IMR-90 (cell line): ENCODE measurements at regions not wholly inside any gene's neighbourhood (a gene's known extent, or its start where the extent isn't known, plus 50 kb on each side); places are given as distances from the start of the nearest gene placed in this dataset.

Experiments
- ATAC-seq: fragments of 200-7000 bp; cut with Tn5 transposase; 2 replicates; pipeline ENCODE4 v1.9.1; 2020; ENCODE audit warnings: low read depth, mild to moderate bottlenecking, moderate library complexity
- BruUV-seq: library from RNA; stranded (reverse); fragments of 400-500 nt; replicated peaks from 2 replicates; lab custom pipeline; 2021; lab: Mats Ljungman, UMichigan
- CTCF ChIA-PET: fragments of 300-600 bp; formaldehyde crosslinking; extraction: SDS; loops from one replicate; lab custom pipeline; 2021; ENCODE audit warnings: antibody characterized with exemption; lab: Yijun Ruan, JAX
- POLR2A ChIA-PET: fragments of 300-600 bp; sonication (Branson Sonifier 250); formaldehyde crosslinking; loops from one replicate; lab custom pipeline; 2022; ENCODE audit warnings: antibody characterized with exemption; ENCODE audit not compliant: unreplicated experiment; lab: Charles Lee
- DNase-seq: peaks from one replicate; pipeline ENCODE4 v3.0.0; 2013
- H2AFZ ChIP-seq: replicated peaks from 2 replicates; pipeline ENCODE3; 2013; ENCODE audit warnings: low read length, mild to moderate bottlenecking; ENCODE audit not compliant: poor library complexity
- H2AK5ac ChIP-seq: 2 replicates; pipeline ENCODE4 v1.6.1; 2013; ENCODE audit warnings: low read depth, low read length, inconsistent platforms
- H2AK9ac ChIP-seq: replicated peaks from 2 replicates; pipeline ENCODE3; 2013; ENCODE audit warnings: mild to moderate bottlenecking, low read depth, low read length, moderate library complexity; ENCODE audit not compliant: poor library complexity
- H2BK120ac ChIP-seq: 2 replicates; pipeline ENCODE4 v1.6.1; 2013; ENCODE audit warnings: low read depth, low read length, inconsistent platforms
- H2BK15ac ChIP-seq: 3 replicates; pipeline ENCODE4 v1.6.1; 2013; ENCODE audit warnings: low read depth, low read length, inconsistent platforms
- H2BK20ac ChIP-seq: 2 replicates; pipeline ENCODE4 v1.6.1; 2013; ENCODE audit warnings: low read depth, mild to moderate bottlenecking, inconsistent platforms, low read length, moderate library complexity
- H2BK5ac ChIP-seq: 2 replicates; pipeline ENCODE4 v1.6.1; 2013; ENCODE audit warnings: mild to moderate bottlenecking, low read depth, low read length, inconsistent platforms; ENCODE audit not compliant: poor library complexity, severe bottlenecking
- H3K14ac ChIP-seq: replicated peaks from 2 replicates; pipeline ENCODE4 v1.6.1; 2013; ENCODE audit warnings: low read depth, low read length, inconsistent platforms
- H3K18ac ChIP-seq: 2 replicates; pipeline ENCODE4 v1.6.1; 2013; ENCODE audit warnings: low read depth, low read length, control low read depth
- H3K23ac ChIP-seq: 2 replicates; pipeline ENCODE4 v1.6.1; 2013; ENCODE audit warnings: low read depth, low read length, inconsistent platforms
- H3K27ac ChIP-seq: 2 replicates; pipeline ENCODE4 v1.5.1; 2013; ENCODE audit warnings: mild to moderate bottlenecking, control low read depth, low read length; ENCODE audit not compliant: insufficient read depth
- H3K27me3 ChIP-seq: 2 replicates; pipeline ENCODE4 v1.6.1; 2013; ENCODE audit warnings: low read length; ENCODE audit not compliant: control insufficient read depth, insufficient read depth
- H3K36me3 ChIP-seq: 2 replicates; pipeline ENCODE4 v1.6.1; 2013; ENCODE audit warnings: low read length, mixed read lengths; ENCODE audit not compliant: control insufficient read depth, insufficient read depth
- H3K4ac ChIP-seq: 2 replicates; pipeline ENCODE4 v1.6.1; 2013; ENCODE audit warnings: low read depth, low read length, inconsistent platforms
- H3K4me1 ChIP-seq: 2 replicates; pipeline ENCODE4 v1.6.1; 2013; ENCODE audit warnings: low read length, mixed read lengths; ENCODE audit not compliant: control insufficient read depth, insufficient read depth
- H3K4me2 ChIP-seq: 2 replicates; pipeline ENCODE4 v1.6.1; 2013; ENCODE audit warnings: low read depth, mild to moderate bottlenecking, control low read depth, low read length, moderate library complexity
- H3K4me3 ChIP-seq: 2 replicates; pipeline ENCODE4 v1.5.1; 2013; ENCODE audit warnings: low read depth, mild to moderate bottlenecking, control low read depth, low read length, moderate library complexity; ENCODE audit not compliant: insufficient read depth
- H3K56ac ChIP-seq: 2 replicates; pipeline ENCODE4 v1.6.1; 2013; ENCODE audit warnings: low read length, inconsistent platforms; ENCODE audit not compliant: insufficient read depth; ENCODE audit errors: extremely low read depth
- H3K79me1 ChIP-seq, 2 experiments: 2 replicates each; pipeline ENCODE4 v1.6.1; 2013; ENCODE audit warnings: low read length in 2 of 2, inconsistent platforms in 1 of 2, low read depth in 1 of 2
- H3K9ac ChIP-seq: 2 replicates; pipeline ENCODE4 v1.6.1; 2013; ENCODE audit warnings: low read depth, low read length, control low read depth
- H3K9me1 ChIP-seq: 2 replicates; pipeline ENCODE4 v1.6.1; 2013; ENCODE audit warnings: low read length, inconsistent platforms; ENCODE audit not compliant: insufficient read depth
- H3K9me3 ChIP-seq: 2 replicates; pipeline ENCODE4 v1.6.1; 2013; ENCODE audit warnings: low read length; ENCODE audit not compliant: control insufficient read depth, insufficient read depth
- H4K20me1 ChIP-seq: 2 replicates; pipeline ENCODE4 v1.6.1; 2013; ENCODE audit warnings: low read length, inconsistent platforms; ENCODE audit not compliant: insufficient read depth
- H4K5ac ChIP-seq: 2 replicates; pipeline ENCODE4 v1.6.1; 2013; ENCODE audit warnings: mild to moderate bottlenecking, low read depth, low read length, control low read depth
- H4K8ac ChIP-seq, 2 experiments: 2 replicates each; pipeline ENCODE4 v1.6.1; 2013; ENCODE audit warnings: low read depth in 2 of 2, low read length in 2 of 2, control low read depth in 1 of 2, inconsistent platforms in 1 of 2
- H4K91ac ChIP-seq: 2 replicates; pipeline ENCODE4 v1.6.1; 2013; ENCODE audit warnings: low read depth, low read length, inconsistent platforms; ENCODE audit not compliant: insufficient read depth
- CEBPB ChIP-seq: IDR thresholded peaks from 2 replicates; pipeline ENCODE4 v1.6.1; 2012; ENCODE audit warnings: low read depth, low read length, improper control_type of control experiment
- MAFK ChIP-seq: IDR thresholded peaks from 2 replicates; pipeline ENCODE4 v1.6.1; 2012; ENCODE audit warnings: low read depth, low read length, improper control_type of control experiment
- POLR2A ChIP-seq: IDR thresholded peaks from 2 replicates; pipeline ENCODE4 v1.6.1; 2012; ENCODE audit warnings: mild to moderate bottlenecking, low read depth, low read length
- RFX5 ChIP-seq: IDR thresholded peaks from 2 replicates; pipeline ENCODE4 v1.8.0; 2012; ENCODE audit warnings: low read depth, mild to moderate bottlenecking, low read length, moderate library complexity
- WGBS, 2 experiments: methylation state at CpG; one replicate each; pipeline versions ENCODE4 v1.1.5 to v1.1.7; 2013; ENCODE audit warnings: missing lambda C conversion rate in 2 of 2; ENCODE audit not compliant: insufficient read length in 1 of 2; ENCODE audit errors: extremely low coverage in 2 of 2; 5-methylcytosine and 5-hydroxymethylcytosine counted together
- dilution Hi-C: fragments of 300-500 bp; cut with HindIII; formaldehyde crosslinking; loops from one replicate; pipeline ENCODE4 v1.14.3; 2018; ENCODE audit warnings: low sequenced_read_pairs; ENCODE audit not compliant: unreplicated experiment
- in situ Hi-C: fragments of 300-500 bp; cut with MboI; formaldehyde crosslinking; loops from 3 replicates; pipeline ENCODE4 v1.14.3; 2019; ENCODE audit warnings: low sequenced_read_pairs, inconsistent platforms, mixed read lengths
- intact Hi-C: fragments of 100-400 bp; cut with micrococcal nuclease; formaldehyde crosslinking; loops from 2 replicates; pipeline ENCODE4 v1.10.0; 2022
- TF ChIP-seq, protein P1 (sequence below): fragments of 150-350 bp; IDR thresholded peaks from 2 replicates; pipeline ENCODE4 v1.6.1; 2017; ENCODE audit warnings: mild to moderate bottlenecking, antibody characterized with exemption, low read length, low read depth
- TF ChIP-seq, protein P2 (sequence below): fragments of 150-350 bp; IDR thresholded peaks from 2 replicates; pipeline ENCODE4 v1.6.1; 2016; ENCODE audit warnings: low read depth, mild to moderate bottlenecking, low read length, moderate library complexity, borderline replicate concordance

DNA sequence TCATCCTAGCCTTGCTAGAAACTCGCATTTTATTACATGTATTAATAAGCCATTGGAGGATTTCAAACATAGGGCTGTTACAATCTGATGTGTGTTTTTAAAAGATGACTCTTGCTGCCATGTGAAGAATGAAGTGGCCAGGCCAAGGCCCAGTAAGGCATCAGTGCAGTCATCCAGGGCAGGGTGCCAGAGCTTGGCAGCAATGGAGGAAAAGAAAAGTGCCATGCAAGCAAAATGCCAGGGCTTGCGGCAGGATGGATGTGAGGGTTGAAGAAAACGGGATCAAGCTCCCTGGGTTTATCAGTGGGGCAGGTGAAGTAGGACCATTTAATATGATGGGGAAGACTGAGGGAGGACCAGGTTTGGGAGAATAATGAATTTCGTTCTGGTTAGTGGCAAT is 183.6 kb downstream of the MINAR1 start:
- ATAC-seq: no peak
- H4K5ac ChIP-seq: no peak overlapping the region
- H3K4me3 ChIP-seq: no peak overlapping the region
- H3K9me3 ChIP-seq: no peaks in the 10 kb centered on the region
- H3K4me1 ChIP-seq: no peaks in the 10 kb centered on the region
- H4K8ac ChIP-seq: no peak overlapping the region
- no peak overlapping the region for H2BK15ac ChIP-seq
- no peak overlapping the region for H4K91ac ChIP-seq
- no TSS peak for BruUV-seq
- no peaks in the 10 kb centered on the region for H3K36me3 ChIP-seq
- H3K23ac ChIP-seq: no peak overlapping the region
- DNase-seq: no peak
- in situ Hi-C loops: no loop called here
- H3K9ac ChIP-seq: no peak overlapping the region
- no peaks in the 10 kb centered on the region for H3K79me1 ChIP-seq
- 71% methylated on average over 2 of the region's 4 CpGs; no CpG with 5 or more reads in 1 of the 2 experiments for WGBS, 2 experiments
- H3K4me2 ChIP-seq: no peak overlapping the region
- H2BK120ac ChIP-seq: no peak overlapping the region
- CTCF ChIA-PET: no interaction called here
- intact Hi-C loops: no loop called here
- no peak overlapping the region for H2BK20ac ChIP-seq
- no peak overlapping the region for H3K27ac ChIP-seq
- no peaks in the 10 kb centered on the region for H3K9me1 ChIP-seq
- H2AFZ ChIP-seq: no peak overlapping the region
- no peak overlapping the region for H3K4ac ChIP-seq
- no peak overlapping the region for H2AK5ac ChIP-seq
- no peak overlapping the region for H3K14ac ChIP-seq
- no peak overlapping the region for H3K56ac ChIP-seq
- H2BK5ac ChIP-seq: no peak overlapping the region
- H2AK9ac ChIP-seq: no peak overlapping the region
- POLR2A ChIA-PET: no interaction called here
- no peak overlapping the region for H3K18ac ChIP-seq
- dilution Hi-C loops: no loop called here
- TF ChIP-seq RFX5: no peak
- TF ChIP-seq CEBPB: no peak
- 0 out of 2 replicates have a peak, but pooled peaks have one; percentile 22 for TF ChIP-seq MAFK
- TF ChIP-seq POLR2A: no peak
- TF ChIP-seq, protein P1, sequence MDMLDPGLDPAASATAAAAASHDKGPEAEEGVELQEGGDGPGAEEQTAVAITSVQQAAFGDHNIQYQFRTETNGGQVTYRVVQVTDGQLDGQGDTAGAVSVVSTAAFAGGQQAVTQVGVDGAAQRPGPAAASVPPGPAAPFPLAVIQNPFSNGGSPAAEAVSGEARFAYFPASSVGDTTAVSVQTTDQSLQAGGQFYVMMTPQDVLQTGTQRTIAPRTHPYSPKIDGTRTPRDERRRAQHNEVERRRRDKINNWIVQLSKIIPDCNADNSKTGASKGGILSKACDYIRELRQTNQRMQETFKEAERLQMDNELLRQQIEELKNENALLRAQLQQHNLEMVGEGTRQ: no peak
- TF ChIP-seq, protein P2, sequence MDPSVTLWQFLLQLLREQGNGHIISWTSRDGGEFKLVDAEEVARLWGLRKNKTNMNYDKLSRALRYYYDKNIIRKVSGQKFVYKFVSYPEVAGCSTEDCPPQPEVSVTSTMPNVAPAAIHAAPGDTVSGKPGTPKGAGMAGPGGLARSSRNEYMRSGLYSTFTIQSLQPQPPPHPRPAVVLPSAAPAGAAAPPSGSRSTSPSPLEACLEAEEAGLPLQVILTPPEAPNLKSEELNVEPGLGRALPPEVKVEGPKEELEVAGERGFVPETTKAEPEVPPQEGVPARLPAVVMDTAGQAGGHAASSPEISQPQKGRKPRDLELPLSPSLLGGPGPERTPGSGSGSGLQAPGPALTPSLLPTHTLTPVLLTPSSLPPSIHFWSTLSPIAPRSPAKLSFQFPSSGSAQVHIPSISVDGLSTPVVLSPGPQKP: no peak
- H3K27me3 ChIP-seq: peaks cover 6% of the 10 kb centered on the region
- no peaks in the 10 kb centered on the region for H4K20me1 ChIP-seq
